ENCODE measurements at regions not wholly inside any gene's neighbourhood (a gene's known extent, or its start where the extent isn't known, plus 50 kb on each side); places are given as distances from the start of the nearest gene placed in this dataset.

DNA sequence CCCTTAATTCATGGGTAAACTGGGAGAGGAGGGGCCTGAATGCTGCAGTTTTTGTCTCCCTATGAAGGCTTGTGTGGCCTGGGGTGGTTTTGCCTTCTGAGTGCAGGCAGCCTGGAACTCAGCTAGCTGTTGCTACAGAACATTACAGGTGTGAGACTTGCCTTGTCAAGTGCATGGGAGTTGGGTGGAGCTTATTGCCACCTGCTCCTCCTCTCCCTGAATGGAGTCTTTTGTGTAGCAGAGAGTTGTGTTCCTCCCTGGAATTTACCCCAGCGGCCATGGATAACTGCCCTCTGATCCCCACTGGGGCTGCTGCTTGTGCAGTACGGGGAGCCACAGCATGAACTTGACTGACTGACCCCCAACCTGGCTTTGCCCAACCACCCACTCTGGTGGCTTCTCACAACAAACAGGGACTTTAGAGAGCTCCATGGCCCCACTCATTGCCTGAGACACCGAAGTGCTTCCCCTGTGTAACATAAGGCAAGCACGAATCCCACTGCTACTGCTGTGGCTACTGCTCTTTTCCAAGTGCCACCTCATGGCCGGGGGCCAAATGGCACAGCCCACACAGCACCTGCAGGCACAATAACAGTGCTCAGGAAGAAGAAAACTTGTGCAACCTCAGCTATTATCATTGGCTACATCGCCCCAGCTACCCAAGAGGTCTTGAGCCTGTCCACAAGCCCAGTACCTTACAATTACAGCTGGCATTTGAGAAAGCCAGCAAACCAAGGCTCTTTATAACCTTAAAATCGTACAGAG is 942.9 kb downstream of the CDH18 start:
- TF ChIP-seq, protein P1, sequence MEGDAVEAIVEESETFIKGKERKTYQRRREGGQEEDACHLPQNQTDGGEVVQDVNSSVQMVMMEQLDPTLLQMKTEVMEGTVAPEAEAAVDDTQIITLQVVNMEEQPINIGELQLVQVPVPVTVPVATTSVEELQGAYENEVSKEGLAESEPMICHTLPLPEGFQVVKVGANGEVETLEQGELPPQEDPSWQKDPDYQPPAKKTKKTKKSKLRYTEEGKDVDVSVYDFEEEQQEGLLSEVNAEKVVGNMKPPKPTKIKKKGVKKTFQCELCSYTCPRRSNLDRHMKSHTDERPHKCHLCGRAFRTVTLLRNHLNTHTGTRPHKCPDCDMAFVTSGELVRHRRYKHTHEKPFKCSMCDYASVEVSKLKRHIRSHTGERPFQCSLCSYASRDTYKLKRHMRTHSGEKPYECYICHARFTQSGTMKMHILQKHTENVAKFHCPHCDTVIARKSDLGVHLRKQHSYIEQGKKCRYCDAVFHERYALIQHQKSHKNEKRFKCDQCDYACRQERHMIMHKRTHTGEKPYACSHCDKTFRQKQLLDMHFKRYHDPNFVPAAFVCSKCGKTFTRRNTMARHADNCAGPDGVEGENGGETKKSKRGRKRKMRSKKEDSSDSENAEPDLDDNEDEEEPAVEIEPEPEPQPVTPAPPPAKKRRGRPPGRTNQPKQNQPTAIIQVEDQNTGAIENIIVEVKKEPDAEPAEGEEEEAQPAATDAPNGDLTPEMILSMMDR (conservative IDR thresholded peaks at IDR 0.05; ENCODE audit: low read depth, low read length), result no peak
- TF ChIP-seq SMC3 (IDR thresholded peaks at IDR 0.05; ENCODE audit: low read depth, low read length) (no peak), POLR2A (IDR thresholded peaks at IDR 0.05; ENCODE audit: low read depth, low read length) (no peak), MXI1 (IDR thresholded peaks at IDR 0.05; ENCODE audit: borderline replicate concordance, low read depth, low read length) (no peak)

Data from IMR-90 (cell line).